MCF 10A (cell line): ENCODE measurements at regions not wholly inside any gene's neighbourhood (a gene's known extent, or its start where the extent isn't known, plus 50 kb on each side); places are given as distances from the start of the nearest gene placed in this dataset.

Experiments
- BruUV-seq: library from RNA; stranded (reverse); fragments of 400-500 nt; replicated peaks from 2 replicates; lab custom pipeline; 2021; lab: Mats Ljungman, UMichigan
- CTCF ChIA-PET: fragments of 300-600 bp; sonication (Branson Sonifier 250); formaldehyde crosslinking; extraction: SDS; loops from one replicate; lab custom pipeline; 2021; ENCODE audit warnings: antibody characterized with exemption, inconsistent platforms; lab: Yijun Ruan, JAX
- POLR2A ChIA-PET: fragments of 300-600, 350-650 bp; sonication (Branson Sonifier 250); formaldehyde crosslinking; extraction: SDS; loops from one replicate; lab custom pipeline; 2020; ENCODE audit warnings: antibody characterized with exemption, inconsistent platforms; lab: Yijun Ruan, JAX
- DNase-seq: peaks from one replicate; pipeline ENCODE4 v3.0.0-alpha.2; 2018; ENCODE audit not compliant: unreplicated experiment
- H3K27ac Mint-ChIP-seq: one replicate; pipeline ENCODE4 v1.8.0; 2022; ENCODE audit warnings: mild to moderate bottlenecking, low read depth, mixed read lengths; ENCODE audit not compliant: unreplicated experiment
- H3K27me3 Mint-ChIP-seq: one replicate; pipeline ENCODE4 v1.8.0; 2022; ENCODE audit warnings: mixed read lengths; ENCODE audit not compliant: insufficient read depth, unreplicated experiment
- H3K36me3 Mint-ChIP-seq: one replicate; pipeline ENCODE4 v1.8.0; 2022; ENCODE audit warnings: mild to moderate bottlenecking, moderate library complexity, mixed read lengths; ENCODE audit not compliant: insufficient read depth, unreplicated experiment
- H3K4me1 Mint-ChIP-seq: one replicate; pipeline ENCODE4 v1.8.0; 2022; ENCODE audit warnings: mixed read lengths; ENCODE audit not compliant: insufficient read depth, unreplicated experiment
- H3K4me3 Mint-ChIP-seq: one replicate; pipeline ENCODE4 v1.8.0; 2022; ENCODE audit warnings: mild to moderate bottlenecking, moderate library complexity, mixed read lengths; ENCODE audit not compliant: unreplicated experiment
- H3K9me3 Mint-ChIP-seq: one replicate; pipeline ENCODE4 v1.8.0; 2022; ENCODE audit warnings: mixed read lengths; ENCODE audit not compliant: unreplicated experiment
- intact Hi-C: fragments of 100-400 bp; cut with micrococcal nuclease; formaldehyde crosslinking; loops from 2 replicates; pipeline ENCODE4 v1.14.1; 2022
- TF ChIP-seq, protein P1 (sequence below): fragments of 200-600 bp; IDR thresholded peaks from one replicate; pipeline ENCODE4 v1.8.0; 2022; ENCODE audit warnings: antibody characterized with exemption, mild to moderate bottlenecking; ENCODE audit not compliant: unreplicated experiment

DNA sequence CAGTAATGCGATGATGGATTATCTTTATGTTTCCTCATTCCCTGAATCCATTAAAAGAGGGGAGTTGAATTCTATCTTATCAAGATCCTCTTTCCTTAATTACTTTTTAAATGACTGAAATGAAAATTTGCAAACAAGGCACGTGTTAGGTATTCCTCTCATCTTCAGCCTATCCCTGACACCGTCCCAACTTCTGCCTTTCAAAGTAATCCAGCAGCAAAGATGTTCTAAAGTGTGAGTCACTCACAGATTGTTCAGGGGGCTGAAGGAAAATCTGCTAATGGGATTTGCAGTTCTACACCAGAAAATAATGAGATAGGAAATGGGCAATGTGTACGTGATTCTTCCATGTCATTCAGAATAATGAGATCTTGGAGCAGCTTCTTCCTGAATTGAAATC is 403.0 kb downstream of the ARHGEF28 start:
- BruUV-seq = no TSS peak

DNA sequence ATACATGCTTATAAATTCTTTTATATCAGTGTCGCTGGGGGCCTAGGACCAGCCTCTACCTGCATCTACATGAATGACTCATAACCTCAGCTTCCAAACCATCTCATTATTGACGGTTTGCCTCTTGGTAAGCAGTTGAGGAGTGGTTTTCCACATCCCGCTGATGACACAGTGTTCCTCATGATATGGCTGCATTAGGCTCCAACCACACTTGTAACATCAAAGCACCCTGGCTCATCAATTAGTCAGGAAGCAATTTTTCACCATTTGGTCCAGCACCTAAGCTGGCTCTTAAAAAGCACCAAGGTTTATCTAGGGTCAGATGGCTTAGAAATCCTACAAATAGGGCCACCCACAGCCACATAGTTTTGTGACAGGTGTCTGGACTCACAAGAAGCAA is 402.4 kb downstream of the ARHGEF28 start:
- DNase-seq = peak; percentile 60
- H3K36me3 Mint-ChIP-seq = no peaks in the 10 kb centered on the region
- POLR2A ChIA-PET = interaction anchor here (0.6 to 1.8 kb wide), 3 partner anchors 11 to 33 kb away, joined by 3 to 5 read pairs (median 3); no protein-coding TSS in a partner anchor
- no peak overlapping the region for H3K27ac Mint-ChIP-seq
- BruUV-seq = no TSS peak
- CTCF ChIA-PET = no interaction called here
- no peaks in the 10 kb centered on the region for H3K27me3 Mint-ChIP-seq
- intact Hi-C loops = no loop called here
- no peaks in the 10 kb centered on the region for H3K9me3 Mint-ChIP-seq
- H3K4me3 Mint-ChIP-seq = no peak overlapping the region
- TF ChIP-seq, protein P1, sequence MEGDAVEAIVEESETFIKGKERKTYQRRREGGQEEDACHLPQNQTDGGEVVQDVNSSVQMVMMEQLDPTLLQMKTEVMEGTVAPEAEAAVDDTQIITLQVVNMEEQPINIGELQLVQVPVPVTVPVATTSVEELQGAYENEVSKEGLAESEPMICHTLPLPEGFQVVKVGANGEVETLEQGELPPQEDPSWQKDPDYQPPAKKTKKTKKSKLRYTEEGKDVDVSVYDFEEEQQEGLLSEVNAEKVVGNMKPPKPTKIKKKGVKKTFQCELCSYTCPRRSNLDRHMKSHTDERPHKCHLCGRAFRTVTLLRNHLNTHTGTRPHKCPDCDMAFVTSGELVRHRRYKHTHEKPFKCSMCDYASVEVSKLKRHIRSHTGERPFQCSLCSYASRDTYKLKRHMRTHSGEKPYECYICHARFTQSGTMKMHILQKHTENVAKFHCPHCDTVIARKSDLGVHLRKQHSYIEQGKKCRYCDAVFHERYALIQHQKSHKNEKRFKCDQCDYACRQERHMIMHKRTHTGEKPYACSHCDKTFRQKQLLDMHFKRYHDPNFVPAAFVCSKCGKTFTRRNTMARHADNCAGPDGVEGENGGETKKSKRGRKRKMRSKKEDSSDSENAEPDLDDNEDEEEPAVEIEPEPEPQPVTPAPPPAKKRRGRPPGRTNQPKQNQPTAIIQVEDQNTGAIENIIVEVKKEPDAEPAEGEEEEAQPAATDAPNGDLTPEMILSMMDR = no peak
- no peaks in the 10 kb centered on the region for H3K4me1 Mint-ChIP-seq

More for the DNA sequence above, 403.0 kb downstream of the ARHGEF28 start:
- Mint-ChIP-seq H3K27ac (no peak overlapping the region), H3K36me3 (no peaks in the 10 kb centered on the region), H3K9me3 (no peaks in the 10 kb centered on the region), H3K4me1 (no peaks in the 10 kb centered on the region), H3K27me3 (no peaks in the 10 kb centered on the region), H3K4me3 (no peak overlapping the region)
- ChIA-PET POLR2A (interaction anchor here (0.6 to 1.8 kb wide), 2 partner anchors 12 to 34 kb away, joined by 3 read pairs; no protein-coding TSS in a partner anchor), CTCF (interaction anchor here (1.0 kb wide), 1 partner anchor 27 kb away, joined by 3 read pairs; no protein-coding TSS in a partner anchor)
- TF ChIP-seq, protein P1 = no peak
- DNase-seq = no peak
- intact Hi-C loops = no loop called here

DNA sequence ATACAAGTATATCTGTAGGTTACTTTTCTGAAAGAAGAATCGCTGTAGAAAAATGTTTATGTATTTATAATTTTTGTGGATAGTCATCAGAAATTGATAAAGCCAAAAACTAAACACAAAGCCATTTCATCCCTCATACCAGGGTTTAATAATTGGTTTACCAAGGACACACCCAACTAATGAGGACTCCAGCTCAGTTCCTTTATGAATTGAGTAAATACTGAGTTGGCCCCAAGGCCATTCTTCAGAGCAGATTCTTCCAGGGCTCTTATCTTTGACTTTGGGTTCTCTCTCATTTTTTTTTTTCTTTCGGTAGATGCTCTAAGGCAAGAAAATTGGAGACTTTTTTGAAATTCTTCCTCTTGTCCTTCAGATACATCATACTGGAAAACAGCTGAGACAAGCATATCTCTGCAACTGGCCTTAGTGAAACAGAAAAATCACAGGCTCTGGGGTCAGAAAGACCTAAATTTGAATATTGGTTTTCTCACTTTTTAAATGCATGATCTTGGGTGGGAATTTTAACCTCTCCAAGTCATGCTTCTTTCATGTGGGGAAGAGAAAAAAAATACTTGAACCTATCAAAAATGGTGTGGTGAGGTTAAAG is 401.8 kb downstream of the ARHGEF28 start:
- Mint-ChIP-seq H3K36me3 (no peaks in the 10 kb centered on the region), H3K4me1 (no peaks in the 10 kb centered on the region), H3K9me3 (no peaks in the 10 kb centered on the region), H3K27ac (no peak overlapping the region), H3K27me3 (no peaks in the 10 kb centered on the region), H3K4me3 (no peak overlapping the region)
- ChIA-PET CTCF (interaction anchor here (0.5 to 0.7 kb wide), 3 partner anchors 254 to 839 kb away, joined by 3 to 4 read pairs (median 4); no protein-coding TSS in a partner anchor), POLR2A (interaction anchor here (0.8 to 1.8 kb wide), 3 partner anchors 10 to 18 kb away, joined by 3 to 5 read pairs (median 4); no protein-coding TSS in a partner anchor)
- intact Hi-C loops = no loop called here
- BruUV-seq = no TSS peak
- TF ChIP-seq, protein P1 = no peak
- no peak for DNase-seq

DNA sequence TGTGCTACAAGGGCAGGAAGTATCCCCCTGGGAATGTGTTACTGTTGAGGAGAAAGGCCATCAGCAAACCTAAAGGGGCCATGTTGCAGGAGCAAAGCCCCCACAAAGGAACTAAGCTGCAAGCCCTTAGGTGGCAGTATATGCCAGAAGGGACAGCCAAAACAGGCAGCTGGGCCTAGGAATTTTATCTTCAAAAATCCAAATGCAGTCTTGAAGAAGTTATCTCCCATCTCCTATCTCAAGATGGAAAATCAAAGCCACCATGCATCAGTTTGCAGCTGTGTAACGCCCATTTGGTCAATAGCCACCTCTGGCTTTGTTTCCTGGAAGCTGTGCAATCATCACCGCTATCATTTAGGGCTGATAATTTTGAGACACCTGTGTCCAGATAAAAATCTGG is 400.3 kb downstream of the ARHGEF28 start:
- DNase-seq = no peak
- H3K27ac Mint-ChIP-seq = no peak overlapping the region
- TF ChIP-seq, protein P1 = no peak
- POLR2A ChIA-PET = no interaction called here
- no peak overlapping the region for H3K4me3 Mint-ChIP-seq
- no peaks in the 10 kb centered on the region for H3K36me3 Mint-ChIP-seq
- H3K27me3 Mint-ChIP-seq = no peaks in the 10 kb centered on the region
- intact Hi-C loops = no loop called here
- BruUV-seq = no TSS peak
- no peaks in the 10 kb centered on the region for H3K4me1 Mint-ChIP-seq
- CTCF ChIA-PET = interaction anchor here (0.6 to 0.8 kb wide), 2 partner anchors 9 to 34 kb away, joined by 3 read pairs; no protein-coding TSS in a partner anchor
- H3K9me3 Mint-ChIP-seq = no peaks in the 10 kb centered on the region
